ENCODE measurements at regions not wholly inside any gene's neighbourhood (a gene's known extent, or its start where the extent isn't known, plus 50 kb on each side); places are given as distances from the start of the nearest gene placed in this dataset.
A peak's percentile ranks its signal among the peaks of the same experiment; 100 is the strongest.

- Mint-ChIP-seq H3K27ac (no peak overlapping the region), H3K4me1 (ENCODE audit: low read depth) (no peaks in the 10 kb centered on the region), H3K4me3 (no peak overlapping the region), H3K9me3 (no peaks in the 10 kb centered on the region), H3K36me3 (no peaks in the 10 kb centered on the region), H3K27me3 (no peaks in the 10 kb centered on the region)
- CTCF ChIA-PET: interaction anchor here (1.0 kb wide), 1 partner anchor 9 kb away, joined by 3 read pairs; no protein-coding TSS in a partner anchor
- no peak for DNase-seq
- intact Hi-C loops (cut with micrococcal nuclease): no loop called here
- POLR2A ChIA-PET: no interaction called here
These were observed 117.5 kb upstream of the KCNQ5 start for GRCh38 chr6:72504406-72504805.

DNA sequence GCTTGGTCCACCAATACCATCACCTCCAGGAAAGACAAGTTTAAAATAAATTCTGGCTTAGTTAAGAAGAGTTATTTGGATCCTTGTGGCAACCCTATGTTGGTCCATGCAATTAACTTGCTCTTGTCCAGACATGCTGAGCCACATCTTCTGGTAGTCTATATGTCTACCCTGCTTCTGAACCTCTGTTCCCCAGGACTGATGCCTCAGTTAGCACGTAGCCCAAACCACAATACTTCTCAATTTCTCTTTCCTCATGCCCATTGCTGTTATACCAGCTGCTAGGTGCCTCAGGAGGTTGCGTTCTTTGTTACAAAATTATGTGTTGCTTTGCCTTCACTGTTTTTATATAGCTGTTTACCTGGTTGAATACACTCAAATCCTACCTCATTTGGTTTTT, 116.4 kb upstream of the KCNQ5 start:
- no peaks in the 10 kb centered on the region for H3K27me3 Mint-ChIP-seq
- CTCF ChIA-PET: interaction anchor here (1.0 kb wide), 1 partner anchor 10 kb away, joined by 3 read pairs; no protein-coding TSS in a partner anchor
- H3K4me3 Mint-ChIP-seq: no peak overlapping the region
- POLR2A ChIA-PET: no interaction called here
- H3K4me1 Mint-ChIP-seq (ENCODE audit: low read depth): no peaks in the 10 kb centered on the region
- no peak overlapping the region for H3K27ac Mint-ChIP-seq
- no peaks in the 10 kb centered on the region for H3K9me3 Mint-ChIP-seq
- intact Hi-C loops (cut with micrococcal nuclease): no loop called here
- no peak for DNase-seq
- no peaks in the 10 kb centered on the region for H3K36me3 Mint-ChIP-seq

- intact Hi-C loops (cut with micrococcal nuclease): loop anchor here (5.0 kb wide), 1 partner anchor 612 kb away; no protein-coding TSS in a partner anchor
- DNase-seq: no peak
- CTCF ChIA-PET: no interaction called here
- Mint-ChIP-seq H3K27ac (no peak overlapping the region), H3K27me3 (peaks cover 1% of the 10 kb centered on the region), H3K9me3 (no peaks in the 10 kb centered on the region), H3K4me3 (no peak overlapping the region), H3K4me1 (ENCODE audit: low read depth) (no peaks in the 10 kb centered on the region), H3K36me3 (no peaks in the 10 kb centered on the region)
- POLR2A ChIA-PET: no interaction called here
These were observed 102.0 kb upstream of the KCNQ5 start for GRCh38 chr6:72519871-72520270.

DNA sequence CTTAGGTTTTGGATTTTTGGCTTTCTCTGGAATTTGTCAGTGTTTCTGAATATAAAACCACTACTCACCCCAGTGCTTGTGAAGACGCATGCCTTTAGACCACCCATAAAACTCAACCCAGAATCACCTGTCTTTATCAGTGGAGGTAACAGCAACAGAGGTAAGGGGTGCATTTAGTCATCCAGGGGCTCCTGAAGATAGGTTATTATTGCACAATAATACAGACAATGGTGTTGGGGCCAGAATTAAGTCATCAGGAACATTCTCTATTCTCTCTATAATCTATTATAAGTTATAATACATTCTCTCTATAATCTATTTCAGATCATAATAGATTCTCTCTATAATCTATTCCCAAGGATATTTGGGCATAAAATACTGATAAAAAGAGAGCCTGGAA, 100.2 kb upstream of the KCNQ5 start:
- Mint-ChIP-seq H3K4me3 (no peak overlapping the region), H3K4me1 (ENCODE audit: low read depth) (no peaks in the 10 kb centered on the region), H3K9me3 (no peaks in the 10 kb centered on the region), H3K27ac (no peak overlapping the region), H3K36me3 (no peaks in the 10 kb centered on the region), H3K27me3 (peaks cover 1% of the 10 kb centered on the region)
- intact Hi-C loops (cut with micrococcal nuclease): loop anchor here (5.0 kb wide), 1 partner anchor 611 kb away; no protein-coding TSS in a partner anchor
- DNase-seq: no peak
- CTCF ChIA-PET: interaction anchor here (1.5 to 2.4 kb wide), 3 partner anchors 110 to 608 kb away, joined by 3 to 14 read pairs (median 6); no protein-coding TSS in a partner anchor
- POLR2A ChIA-PET: no interaction called here

- ChIA-PET POLR2A (no interaction called here), CTCF (interaction anchor here (0.7 to 2.4 kb wide), 5 partner anchors 20 to 610 kb away, joined by 3 to 14 read pairs (median 3); no protein-coding TSS in a partner anchor)
- no peaks in the 10 kb centered on the region for H3K9me3 Mint-ChIP-seq
- no peak overlapping the region for H3K27ac Mint-ChIP-seq
- H3K4me1 Mint-ChIP-seq (ENCODE audit: low read depth): no peaks in the 10 kb centered on the region
- H3K36me3 Mint-ChIP-seq: no peaks in the 10 kb centered on the region
- H3K27me3 Mint-ChIP-seq: peaks cover 1% of the 10 kb centered on the region
- peak; percentile 31 for DNase-seq
- no peak overlapping the region for H3K4me3 Mint-ChIP-seq
- intact Hi-C loops (cut with micrococcal nuclease): loop anchor here (5.0 kb wide), 1 partner anchor 610 kb away; no protein-coding TSS in a partner anchor
These were observed 99.1 kb upstream of the KCNQ5 start for GRCh38 chr6:72522735-72523141.

GRCh38 chr6:72524011-72524645, 97.7 kb upstream of the KCNQ5 start:
- intact Hi-C loops (cut with micrococcal nuclease): loop anchor here (5.0 kb wide), 1 partner anchor 608 kb away; no protein-coding TSS in a partner anchor

DNA sequence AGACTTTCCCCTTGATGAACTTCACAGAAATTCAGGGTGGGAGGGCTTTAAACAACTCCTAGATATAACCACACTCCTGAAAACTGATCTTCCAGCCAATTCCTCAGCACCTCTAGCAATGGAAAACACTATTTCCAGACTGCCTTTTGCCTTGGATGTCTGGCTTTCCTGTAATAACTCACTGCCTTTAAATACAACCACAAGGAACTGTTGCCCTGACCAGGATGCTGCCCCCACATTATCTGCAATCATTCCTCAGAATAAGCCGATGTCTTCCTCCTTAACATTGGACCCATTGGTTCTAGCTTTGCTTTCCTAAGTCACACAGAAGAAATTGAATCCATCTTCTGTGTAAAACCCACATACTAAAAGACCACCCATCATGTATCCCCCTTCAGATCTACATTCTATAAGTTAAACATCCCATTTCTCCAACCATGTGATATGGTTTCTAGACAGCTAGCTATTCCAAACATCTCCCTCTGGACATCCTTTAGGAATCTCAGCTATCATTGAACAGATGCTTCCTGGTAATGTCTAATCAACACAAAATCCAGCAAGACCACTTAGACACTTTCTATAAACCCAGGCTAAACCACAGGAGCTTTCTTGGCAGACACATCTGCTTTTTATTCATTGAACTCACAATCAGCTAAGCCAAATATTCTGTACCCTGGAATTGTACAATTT, 95.9 kb upstream of the KCNQ5 start:
- ChIA-PET POLR2A (no interaction called here), CTCF (no interaction called here)
- intact Hi-C loops (cut with micrococcal nuclease): no loop called here
- Mint-ChIP-seq H3K9me3 (no peaks in the 10 kb centered on the region), H3K4me1 (ENCODE audit: low read depth) (no peaks in the 10 kb centered on the region), H3K27ac (no peak overlapping the region), H3K36me3 (no peaks in the 10 kb centered on the region), H3K27me3 (peaks cover 1% of the 10 kb centered on the region), H3K4me3 (no peak overlapping the region)
- no peak for DNase-seq

More at GRCh38 chr6:72524011-72524645, 97.7 kb upstream of the KCNQ5 start:
- POLR2A ChIA-PET: no interaction called here
- Mint-ChIP-seq H3K4me1 (ENCODE audit: low read depth) (no peaks in the 10 kb centered on the region), H3K27me3 (peaks cover 1% of the 10 kb centered on the region), H3K4me3 (no peak overlapping the region), H3K27ac (no peak overlapping the region), H3K36me3 (no peaks in the 10 kb centered on the region), H3K9me3 (no peaks in the 10 kb centered on the region)
- peak; percentile 10 for DNase-seq
- CTCF ChIA-PET: interaction anchor here (1.6 to 2.4 kb wide), 2 partner anchors 90 to 605 kb away, joined by 3 to 14 read pairs; no protein-coding TSS in a partner anchor

DNA sequence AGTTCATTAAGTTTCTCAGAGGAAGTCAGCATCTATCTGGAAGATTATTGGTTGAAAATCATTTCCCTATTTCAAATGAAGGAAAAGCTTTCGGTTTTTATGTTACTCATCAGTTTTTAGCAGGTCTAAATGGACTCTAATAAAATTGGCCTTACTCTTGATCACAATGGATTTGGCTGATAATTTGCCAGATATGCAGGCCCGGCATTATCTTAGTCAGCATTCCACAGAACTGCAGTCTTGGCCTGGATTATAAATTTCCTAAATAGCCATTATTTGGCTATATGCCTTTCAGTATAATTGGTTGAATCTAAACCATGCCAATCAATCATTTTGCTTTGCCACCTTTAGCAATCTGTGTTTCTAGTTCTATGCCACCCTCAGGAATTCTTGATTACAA, 91.7 kb upstream of the KCNQ5 start:
- Mint-ChIP-seq H3K9me3 (no peaks in the 10 kb centered on the region), H3K4me3 (no peak overlapping the region), H3K27me3 (no peaks in the 10 kb centered on the region), H3K4me1 (ENCODE audit: low read depth) (no peaks in the 10 kb centered on the region), H3K36me3 (no peaks in the 10 kb centered on the region), H3K27ac (no peak overlapping the region)
- intact Hi-C loops (cut with micrococcal nuclease): no loop called here
- ChIA-PET CTCF (no interaction called here), POLR2A (no interaction called here)
- no peak for DNase-seq

DNA sequence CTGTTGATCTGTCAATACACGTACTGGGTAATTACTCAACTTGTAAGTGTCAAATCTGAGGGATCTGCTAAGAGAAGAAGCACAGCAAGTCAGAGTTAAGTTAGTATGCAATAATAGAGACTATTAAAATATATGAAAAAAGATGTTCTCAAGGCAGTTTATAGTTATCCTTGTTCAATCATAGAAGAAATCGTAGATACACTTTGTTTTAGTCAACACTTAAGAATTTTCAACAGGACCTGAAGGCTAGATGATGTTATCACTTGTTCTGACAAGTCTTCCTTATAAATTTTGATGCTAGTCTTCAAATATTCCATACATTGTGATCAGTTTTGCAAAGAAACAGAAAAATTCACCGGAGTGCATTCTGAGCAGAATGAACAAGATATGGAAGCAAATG, 91.1 kb upstream of the KCNQ5 start:
- Mint-ChIP-seq H3K27ac (no peak overlapping the region), H3K9me3 (no peaks in the 10 kb centered on the region), H3K4me1 (ENCODE audit: low read depth) (no peaks in the 10 kb centered on the region), H3K4me3 (no peak overlapping the region), H3K36me3 (no peaks in the 10 kb centered on the region), H3K27me3 (no peaks in the 10 kb centered on the region)
- POLR2A ChIA-PET: no interaction called here
- no peak for DNase-seq
- CTCF ChIA-PET: no interaction called here
- intact Hi-C loops (cut with micrococcal nuclease): no loop called here

DNA sequence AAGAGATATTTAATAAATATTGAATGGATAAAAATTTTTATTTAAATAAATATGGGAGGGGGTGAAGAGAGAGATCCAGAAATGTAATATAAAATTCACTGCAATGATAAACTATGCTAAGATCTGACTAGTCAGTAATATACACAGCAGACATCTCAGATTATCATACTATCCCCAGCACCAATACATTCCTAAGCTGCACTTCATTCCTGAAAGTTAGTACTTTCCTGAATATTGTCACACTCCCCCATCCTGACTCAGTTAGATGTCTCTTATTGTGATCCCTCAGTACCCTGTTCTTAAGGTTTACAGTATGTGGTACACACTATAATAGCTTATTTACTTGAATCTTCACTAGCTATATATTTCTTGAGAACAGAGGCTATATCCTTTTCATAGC, 88.3 kb upstream of the KCNQ5 start:
- H3K36me3 Mint-ChIP-seq: no peaks in the 10 kb centered on the region
- intact Hi-C loops (cut with micrococcal nuclease): no loop called here
- no peaks in the 10 kb centered on the region for H3K27me3 Mint-ChIP-seq
- H3K4me1 Mint-ChIP-seq (ENCODE audit: low read depth): no peaks in the 10 kb centered on the region
- H3K9me3 Mint-ChIP-seq: no peaks in the 10 kb centered on the region
- no peak overlapping the region for H3K27ac Mint-ChIP-seq
- POLR2A ChIA-PET: no interaction called here
- DNase-seq: no peak
- CTCF ChIA-PET: interaction anchor here (1.7 kb wide), 1 partner anchor 596 kb away, joined by 5 read pairs; no protein-coding TSS in a partner anchor
- H3K4me3 Mint-ChIP-seq: no peak overlapping the region

DNA sequence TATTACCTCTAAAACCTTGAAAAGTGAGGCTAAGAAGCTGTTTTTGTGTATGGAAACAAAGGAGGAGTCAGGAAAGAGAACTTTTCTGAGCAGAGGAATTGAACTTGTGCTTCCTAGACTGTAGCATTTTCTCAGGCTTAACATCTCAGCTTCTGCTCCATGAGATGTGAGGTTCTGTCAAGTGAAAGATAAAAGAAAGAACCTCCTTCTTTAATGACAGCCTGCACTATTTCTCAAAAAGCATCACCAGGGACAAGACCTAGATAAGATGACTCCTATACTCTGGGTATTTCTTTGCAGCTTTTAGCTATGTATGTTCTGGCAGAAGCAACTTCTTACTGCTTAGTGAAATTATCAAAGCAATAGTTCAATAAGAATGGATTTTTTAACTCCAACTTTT, 87.6 kb upstream of the KCNQ5 start:
- ChIA-PET POLR2A (no interaction called here), CTCF (interaction anchor here (1.7 kb wide), 1 partner anchor 596 kb away, joined by 5 read pairs; no protein-coding TSS in a partner anchor)
- H3K27me3 Mint-ChIP-seq: no peaks in the 10 kb centered on the region
- no peak overlapping the region for H3K4me3 Mint-ChIP-seq
- H3K27ac Mint-ChIP-seq: no peak overlapping the region
- no peaks in the 10 kb centered on the region for H3K4me1 Mint-ChIP-seq (ENCODE audit: low read depth)
- no peaks in the 10 kb centered on the region for H3K36me3 Mint-ChIP-seq
- intact Hi-C loops (cut with micrococcal nuclease): no loop called here
- no peak for DNase-seq
- H3K9me3 Mint-ChIP-seq: no peaks in the 10 kb centered on the region

DNA sequence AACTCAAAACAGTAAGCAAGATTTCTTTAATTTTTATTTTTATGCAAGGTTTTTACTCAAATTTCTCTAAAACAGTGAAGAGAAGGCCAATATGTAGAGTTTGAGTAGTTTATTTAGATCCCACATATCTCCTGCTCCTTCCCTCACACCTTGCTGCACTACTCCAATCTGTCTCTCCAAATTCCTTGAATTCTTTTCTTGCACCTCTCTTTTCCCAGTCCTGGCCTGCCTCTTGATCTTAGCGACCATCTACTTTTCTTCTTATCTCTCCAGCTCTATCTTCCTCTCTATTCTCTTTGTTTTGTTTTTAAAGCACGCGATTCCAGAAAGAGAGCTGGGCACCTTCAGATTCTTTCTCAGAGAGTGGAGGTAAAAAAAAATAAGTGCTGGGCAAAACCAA, 86.7 kb upstream of the KCNQ5 start:
- Mint-ChIP-seq H3K4me3 (no peak overlapping the region), H3K27ac (no peak overlapping the region), H3K36me3 (no peaks in the 10 kb centered on the region), H3K27me3 (no peaks in the 10 kb centered on the region), H3K9me3 (peaks cover 6% of the 10 kb centered on the region), H3K4me1 (ENCODE audit: low read depth) (no peaks in the 10 kb centered on the region)
- ChIA-PET POLR2A (no interaction called here), CTCF (interaction anchor here (1.7 kb wide), 1 partner anchor 595 kb away, joined by 5 read pairs; no protein-coding TSS in a partner anchor)
- no peak for DNase-seq
- intact Hi-C loops (cut with micrococcal nuclease): no loop called here
